GM18502 (cell line): ENCODE measurements at regions not wholly inside any gene's neighbourhood (a gene's known extent, or its start where the extent isn't known, plus 50 kb on each side); places are given as distances from the start of the nearest gene placed in this dataset.

Experiments used
- ATAC-seq: cut with Tn5 transposase; IDR thresholded peaks from one replicate; pipeline ENCODE4 v1.9.1; 2021; ENCODE audit warnings: mild to moderate bottlenecking; ENCODE audit not compliant: unreplicated experiment, poor library complexity

DNA sequence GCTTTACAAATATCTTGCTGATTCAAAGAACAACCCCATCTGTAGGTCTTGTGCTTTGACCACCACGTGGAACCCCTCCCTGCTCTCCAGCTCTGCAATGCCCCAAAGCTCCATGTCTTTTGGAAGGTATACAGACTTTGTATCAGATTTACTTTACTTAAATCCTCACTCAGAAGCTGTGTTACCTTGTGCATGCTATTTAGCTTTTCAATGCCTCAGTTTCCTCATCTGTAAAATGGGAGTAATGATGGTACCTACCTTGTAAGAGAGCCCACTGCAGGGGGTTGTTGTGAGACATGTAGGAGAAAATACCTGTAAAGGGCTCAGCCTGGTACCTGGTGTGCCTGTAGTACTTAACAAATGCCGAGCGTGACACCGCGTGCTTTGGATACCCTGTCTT lies 200.2 kb upstream of the CHD6 start:
- ATAC-seq, result no peak

DNA sequence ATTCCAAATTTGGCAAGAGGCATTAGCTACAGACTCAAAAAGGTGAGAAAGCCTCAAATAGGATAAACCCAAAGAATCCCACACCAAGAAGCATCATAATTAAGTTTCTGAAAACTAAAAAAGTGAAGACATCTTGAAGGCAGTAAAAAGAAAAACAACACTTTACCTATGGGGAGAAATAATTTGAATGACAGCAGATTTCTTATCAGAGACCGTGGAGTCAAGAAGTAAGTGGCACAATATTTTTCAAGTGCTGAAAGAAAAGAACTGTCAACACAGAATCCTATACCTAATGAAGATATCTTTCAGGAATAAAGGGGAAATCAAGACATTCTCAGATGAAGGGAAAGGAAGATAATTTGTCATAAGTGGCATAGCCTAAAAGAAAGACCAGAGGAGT lies 193.3 kb upstream of the CHD6 start:
- ATAC-seq, result no peak

DNA sequence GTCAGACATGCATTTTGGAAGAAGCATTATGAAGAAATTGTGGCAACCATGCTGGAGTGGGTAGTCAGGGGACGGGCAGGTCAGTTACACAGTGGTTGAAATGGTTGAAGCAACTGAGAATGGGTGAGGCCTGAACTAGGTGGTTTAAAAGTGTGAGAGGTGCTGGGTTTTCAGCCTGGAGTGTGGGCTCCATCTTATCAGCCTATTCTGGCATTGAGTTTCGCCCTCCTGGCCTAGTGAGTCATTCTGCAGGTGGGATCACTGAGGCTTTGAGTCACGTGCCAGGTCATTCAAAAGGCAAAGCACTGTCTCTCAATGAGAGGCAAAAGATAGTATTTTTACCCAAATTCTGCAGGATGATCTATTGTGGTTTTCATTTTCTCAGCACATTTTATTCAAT lies 181.9 kb upstream of the CHD6 start:
- ATAC-seq, result no peak

DNA sequence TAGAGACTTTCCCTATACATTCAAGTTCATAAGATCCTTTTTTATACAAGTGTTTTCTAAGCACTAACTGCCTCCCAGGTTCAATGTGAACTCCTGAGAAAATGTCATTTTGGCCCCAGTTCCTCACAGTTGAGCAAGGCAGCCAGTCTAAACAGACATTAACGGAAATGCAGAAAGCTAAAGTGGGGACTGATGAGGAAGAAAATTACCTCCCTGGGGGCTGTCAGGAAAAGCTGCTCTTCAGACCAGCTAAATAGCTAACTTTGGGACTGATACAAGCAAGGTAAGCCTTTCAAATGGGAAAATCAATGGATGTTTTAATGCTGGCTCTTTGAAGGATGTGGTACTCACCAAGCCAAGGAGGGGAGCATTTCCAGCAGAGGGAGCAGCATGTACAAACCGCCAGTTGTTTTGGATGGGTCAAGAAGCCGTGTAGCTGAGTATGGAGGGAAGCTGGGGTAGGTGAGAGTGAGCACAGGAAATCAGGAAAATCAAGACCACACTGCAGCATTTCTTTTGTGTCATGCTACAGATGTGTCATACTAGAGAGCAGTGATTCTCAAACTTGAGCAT lies 180.8 kb upstream of the CHD6 start:
- ATAC-seq, result no peak

DNA sequence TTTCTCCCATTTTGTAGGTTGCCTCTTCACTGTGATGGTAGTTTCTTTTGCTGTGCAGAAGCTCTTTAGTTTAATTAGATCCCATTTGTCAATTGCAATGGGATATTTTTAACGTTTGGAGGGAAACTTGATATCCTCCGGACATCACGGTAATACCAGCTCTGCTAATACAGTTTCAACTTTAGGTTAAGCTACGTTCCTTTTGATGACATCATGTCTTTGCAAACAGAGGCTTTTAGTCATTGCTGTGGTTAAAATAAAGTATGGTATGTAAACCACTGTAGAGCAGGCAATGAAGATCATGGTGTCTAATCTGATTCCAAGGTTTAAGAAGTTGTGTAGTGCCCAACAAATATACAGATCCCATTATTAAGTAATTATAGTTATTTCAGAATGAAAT lies 168.0 kb upstream of the CHD6 start:
- ATAC-seq, result no peak

DNA sequence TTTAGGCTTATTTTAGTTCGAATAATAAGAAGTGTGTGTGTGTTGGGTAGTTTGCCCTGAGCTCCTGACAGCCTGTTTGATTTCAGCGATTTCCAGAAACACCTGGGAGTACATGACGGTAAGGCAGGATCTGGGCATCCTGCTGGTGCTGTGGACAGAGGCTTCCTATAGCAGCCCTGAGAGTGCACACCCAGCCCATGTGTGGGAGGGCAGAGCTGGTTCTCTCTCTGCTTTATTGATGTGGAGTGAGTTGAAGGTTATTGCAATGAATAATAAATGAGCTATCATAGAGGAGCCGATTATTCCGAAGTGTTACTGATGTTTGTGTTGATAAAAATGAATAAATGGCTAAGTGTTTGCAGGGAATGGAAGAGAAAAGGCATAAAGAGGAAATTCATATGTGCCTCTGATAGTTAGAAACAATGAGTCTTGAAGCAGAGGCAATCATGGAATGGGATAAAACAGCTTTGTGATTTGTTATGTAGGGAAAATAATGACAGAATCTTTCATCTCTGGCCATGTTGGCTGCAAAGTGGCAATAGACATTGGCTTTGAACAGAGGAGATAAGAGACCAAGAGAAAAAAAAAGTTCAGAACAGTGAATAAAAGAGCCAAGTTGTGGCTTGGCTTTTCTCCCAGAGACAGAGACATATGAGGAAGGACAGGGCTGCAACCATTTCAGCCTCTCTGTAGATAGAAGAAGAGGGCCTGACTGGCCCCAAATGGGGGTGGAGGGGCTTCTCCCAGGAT lies 166.2 kb upstream of the CHD6 start:
- ATAC-seq, result no peak

DNA sequence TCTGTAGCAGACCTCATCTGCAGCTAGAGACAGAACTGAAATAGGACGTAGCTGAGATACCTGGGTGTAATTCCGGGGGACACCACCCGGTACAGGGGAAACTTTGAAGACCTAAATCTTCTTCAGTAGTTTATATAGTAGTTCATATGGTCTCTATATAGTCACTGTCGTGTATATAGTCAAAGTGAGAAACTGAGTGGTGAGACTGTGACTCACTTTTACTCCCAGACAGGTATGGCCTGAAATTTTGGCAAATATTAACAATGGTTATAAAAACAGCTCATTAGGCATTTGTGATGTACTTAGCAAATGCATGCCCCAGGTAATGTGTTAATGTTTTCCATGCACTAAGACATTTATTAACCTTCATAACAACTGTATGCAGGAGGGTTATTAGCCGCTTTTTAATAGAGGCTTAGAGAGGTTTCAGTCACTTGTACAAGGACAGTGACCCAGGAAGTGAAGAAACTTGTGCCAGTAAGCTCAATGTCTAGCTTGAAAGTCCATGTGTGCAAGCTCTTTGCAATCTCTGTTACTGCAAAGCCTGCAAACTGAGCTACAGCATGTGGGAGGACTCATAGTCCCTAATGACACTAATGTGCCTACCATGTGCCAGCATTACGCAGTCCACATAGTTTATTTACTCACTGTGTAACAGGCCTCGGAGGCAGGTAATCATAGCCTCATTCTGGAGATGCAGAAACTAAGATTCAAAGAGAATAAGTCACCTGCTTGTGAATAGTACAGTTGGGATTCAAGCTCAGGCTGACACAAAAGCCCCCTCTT lies 165.4 kb upstream of the CHD6 start:
- no peak for ATAC-seq

DNA sequence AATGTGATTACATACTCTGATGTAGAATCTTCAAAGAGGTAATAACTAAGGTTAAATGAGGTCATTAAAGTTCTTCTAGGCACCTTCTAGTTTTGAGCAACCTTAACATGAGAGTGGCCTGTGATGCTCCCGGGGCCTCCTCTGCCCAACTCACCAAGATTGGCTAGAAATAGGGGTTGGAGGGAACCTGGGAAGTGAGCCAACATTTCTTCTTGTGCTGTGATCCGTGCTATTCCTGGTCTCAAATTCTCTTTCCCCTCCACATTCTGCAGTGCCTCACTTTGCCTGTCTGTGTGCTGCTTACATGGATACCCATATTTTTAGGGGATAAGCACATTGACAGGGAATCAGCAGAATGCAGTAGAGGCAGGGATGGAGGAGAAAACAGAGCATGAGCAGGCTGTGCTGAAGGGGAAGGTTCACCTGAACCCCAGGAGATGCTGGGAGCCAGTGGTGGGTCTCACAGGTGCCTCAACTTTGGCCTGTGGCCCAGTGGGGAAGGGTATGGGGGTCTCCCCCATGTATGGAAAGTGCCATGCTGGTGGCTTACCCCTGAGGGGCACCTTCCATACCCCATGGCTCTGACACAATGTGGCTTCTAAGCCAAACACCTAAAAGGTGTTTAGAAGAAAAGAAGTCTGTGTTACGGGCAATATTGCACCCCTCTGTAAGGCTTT lies 164.7 kb upstream of the CHD6 start:
- no peak for ATAC-seq

DNA sequence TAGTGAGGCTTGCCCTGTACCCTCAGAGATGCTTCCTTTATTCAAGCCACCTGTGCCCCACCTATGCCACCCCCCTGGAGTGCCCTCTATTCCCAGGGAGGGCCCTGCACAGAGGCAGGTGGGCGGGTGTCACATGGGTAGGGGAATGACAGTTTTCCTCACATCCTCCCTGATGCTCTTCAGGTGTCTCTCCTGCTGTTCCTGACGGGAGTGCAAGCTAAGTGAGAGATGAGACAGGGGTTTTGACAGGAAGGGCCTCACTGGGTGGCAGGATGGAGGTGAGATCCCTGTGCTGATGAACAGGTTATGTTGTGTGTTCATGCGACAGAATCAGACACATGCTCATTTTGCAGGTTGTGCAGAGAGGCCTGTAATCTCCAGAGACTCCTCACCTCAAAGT lies 164.1 kb upstream of the CHD6 start:
- ATAC-seq, result no peak

DNA sequence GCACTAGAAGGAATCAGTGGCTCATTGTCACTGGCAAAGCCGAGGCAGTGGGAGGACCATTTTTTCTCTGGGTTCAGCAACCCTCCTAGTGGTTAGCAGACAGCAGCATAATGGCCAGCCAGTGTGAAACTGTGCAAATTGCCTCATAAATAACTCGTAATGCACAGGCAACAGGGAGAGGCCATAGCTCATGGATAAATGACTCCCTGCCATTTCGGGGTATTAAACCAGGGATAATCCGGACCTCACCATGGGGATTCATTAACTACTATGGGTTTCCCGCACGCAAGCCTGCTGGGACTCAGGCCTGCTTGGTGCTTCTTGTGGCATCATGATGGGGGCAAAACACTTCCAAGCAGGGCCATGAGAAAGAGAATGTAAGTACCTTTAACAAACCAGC lies 158.2 kb upstream of the CHD6 start:
- ATAC-seq, result no peak

DNA sequence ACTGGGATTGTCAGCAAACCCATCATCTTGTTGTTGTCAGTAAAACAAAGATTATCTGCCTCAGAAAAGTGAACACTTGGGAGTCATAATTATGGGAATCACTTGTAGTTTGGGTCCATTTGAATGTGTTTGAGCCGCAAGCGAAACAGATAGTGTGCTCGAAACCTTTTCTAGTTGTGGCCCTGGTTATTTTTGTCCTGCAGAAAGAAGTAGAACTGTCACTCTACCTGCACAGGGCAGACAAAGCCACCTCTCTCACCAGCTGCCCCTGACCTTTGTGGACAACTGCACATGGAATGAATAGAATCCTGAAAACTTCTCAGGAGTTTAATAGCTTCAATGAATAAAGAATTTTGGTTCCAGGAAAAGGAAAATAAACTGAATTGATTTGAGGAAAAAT lies 156.1 kb upstream of the CHD6 start:
- no peak for ATAC-seq

DNA sequence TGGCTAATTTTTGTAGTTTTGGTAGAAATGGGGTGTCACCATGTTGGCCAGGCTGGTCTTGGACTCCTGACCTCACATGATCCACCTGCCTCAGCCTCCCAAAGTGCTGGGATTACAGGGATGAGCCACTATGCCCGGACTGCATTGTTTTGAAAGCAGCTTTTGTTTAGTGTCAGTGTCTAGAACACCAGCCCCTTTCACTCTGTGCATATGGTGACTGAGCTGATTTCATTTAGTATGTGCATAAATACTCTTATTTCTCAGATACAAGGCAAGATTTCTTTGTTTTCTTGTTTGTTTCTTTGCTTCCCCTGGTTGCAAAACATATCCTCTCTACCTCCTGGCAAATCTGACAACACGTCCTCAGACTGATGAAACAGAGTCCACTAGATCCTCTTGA lies 152.8 kb upstream of the CHD6 start:
- no peak for ATAC-seq

DNA sequence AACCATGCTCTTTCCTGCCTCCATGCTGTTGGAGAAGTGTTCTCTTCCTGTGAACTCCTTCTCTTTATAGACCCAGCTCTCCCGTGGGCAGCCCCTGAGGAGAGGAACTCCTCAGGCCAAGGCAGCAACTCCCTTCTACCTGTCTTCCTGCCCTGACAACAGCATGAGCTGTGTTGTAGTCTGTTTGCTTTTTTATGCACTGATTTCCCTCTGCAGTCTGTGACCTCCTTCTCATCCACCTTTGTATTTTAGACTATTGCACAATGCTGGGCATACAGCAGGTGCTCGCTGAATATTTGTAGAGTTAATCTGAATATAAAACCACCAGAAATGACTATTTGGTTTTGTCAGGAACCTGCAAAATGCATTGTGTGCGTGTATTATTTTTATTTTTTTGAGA lies 152.2 kb upstream of the CHD6 start:
- no peak for ATAC-seq

DNA sequence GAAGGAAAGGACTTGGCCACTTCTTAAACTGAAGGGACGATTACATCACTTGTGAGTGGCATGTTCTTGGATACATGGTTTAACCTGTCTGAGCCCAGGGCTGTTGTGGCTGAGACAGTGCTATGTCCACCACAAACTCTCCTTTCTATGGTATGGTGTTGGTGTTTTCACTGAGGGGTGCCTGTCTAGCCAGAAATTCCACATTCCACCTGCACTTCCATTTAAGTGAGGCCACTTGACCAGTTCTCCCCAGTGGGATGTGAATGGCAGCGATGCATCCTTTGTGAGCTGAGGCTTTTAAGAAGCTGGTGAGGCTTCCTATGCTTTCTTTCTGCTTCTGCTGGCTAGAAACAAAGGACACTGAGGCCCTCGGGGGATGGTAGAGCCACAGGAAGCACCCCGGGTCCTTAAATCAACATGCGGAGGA lies 151.4 kb upstream of the CHD6 start:
- no peak for ATAC-seq

DNA sequence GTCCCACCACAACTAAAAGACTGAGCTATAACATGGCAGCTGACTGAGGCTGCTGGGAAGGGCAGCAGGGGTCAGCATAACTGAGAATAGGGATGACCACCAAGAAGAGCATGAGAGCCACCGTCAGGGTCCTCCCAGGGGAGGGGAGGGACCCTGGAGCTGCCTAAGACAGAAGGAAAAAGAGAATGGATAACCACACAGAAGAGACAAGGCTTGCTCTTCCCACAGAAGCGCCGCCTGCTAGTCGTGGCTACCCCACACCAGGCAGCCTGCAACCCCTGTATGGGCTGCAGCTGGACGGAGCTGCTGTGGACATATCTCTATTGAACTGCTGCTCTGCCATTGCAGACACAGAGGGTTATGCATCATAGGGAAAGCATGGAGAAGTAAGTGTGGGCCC lies 132.0 kb upstream of the CHD6 start:
- ATAC-seq, result no peak

DNA sequence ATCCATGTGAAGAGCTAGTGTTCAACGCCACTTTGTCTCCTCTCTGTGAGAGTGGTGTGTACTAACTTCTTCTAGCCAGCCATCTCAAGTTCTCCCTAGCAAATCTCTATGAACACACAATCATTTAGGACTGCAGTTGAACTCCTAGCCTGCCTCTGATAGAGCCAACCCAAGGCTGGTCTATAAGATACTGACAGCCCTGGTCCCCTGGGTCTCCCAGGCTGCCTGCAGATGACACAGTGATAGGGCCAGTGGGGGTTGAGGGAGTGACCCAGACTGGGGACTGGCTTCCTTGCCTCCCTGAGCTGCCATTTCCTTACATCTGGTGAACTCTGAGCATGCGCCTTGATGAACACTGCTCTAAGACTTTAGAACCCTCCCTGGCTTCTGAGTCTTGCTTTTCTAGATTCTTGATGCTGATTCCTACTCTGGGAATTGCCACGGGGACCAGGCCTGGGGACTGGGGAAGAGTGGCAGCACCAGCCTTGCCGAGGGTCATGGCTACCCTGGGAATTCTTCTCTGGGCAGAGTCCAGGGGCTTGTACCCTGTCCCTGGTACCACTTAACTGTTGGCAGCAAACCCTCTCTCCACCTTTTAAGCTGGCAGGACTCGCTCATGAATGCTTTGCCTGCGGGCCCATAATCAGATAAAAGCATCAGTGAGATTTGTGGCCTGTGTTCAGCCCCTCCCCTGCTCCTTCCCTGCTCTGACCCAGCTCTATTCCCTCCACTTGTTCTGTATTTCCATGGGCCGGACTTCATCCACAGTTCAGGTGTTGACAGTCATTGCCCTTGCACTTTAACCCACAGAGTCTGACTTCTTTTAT lies 130.8 kb upstream of the CHD6 start:
- no peak for ATAC-seq

DNA sequence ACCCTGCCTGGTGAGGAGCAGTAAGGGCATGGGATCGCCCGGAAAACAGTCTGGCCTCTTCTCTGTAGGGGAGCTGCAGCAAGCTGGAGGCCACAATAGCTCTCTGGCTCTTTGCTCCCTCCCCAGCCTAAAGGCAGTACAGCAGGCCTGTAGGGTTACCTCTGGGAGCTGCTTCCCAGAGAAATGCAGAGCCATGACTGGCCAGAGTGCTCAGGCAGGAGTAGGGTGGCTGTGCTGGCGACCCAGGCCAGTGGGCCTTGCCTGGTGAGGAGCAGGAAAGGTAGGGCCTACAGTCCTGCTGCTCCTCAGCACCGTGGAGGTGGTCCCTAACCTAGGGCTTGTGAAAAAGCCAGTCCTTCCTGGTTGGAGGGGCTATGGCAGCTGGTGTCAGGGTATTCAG lies 129.9 kb upstream of the CHD6 start:
- no peak for ATAC-seq

DNA sequence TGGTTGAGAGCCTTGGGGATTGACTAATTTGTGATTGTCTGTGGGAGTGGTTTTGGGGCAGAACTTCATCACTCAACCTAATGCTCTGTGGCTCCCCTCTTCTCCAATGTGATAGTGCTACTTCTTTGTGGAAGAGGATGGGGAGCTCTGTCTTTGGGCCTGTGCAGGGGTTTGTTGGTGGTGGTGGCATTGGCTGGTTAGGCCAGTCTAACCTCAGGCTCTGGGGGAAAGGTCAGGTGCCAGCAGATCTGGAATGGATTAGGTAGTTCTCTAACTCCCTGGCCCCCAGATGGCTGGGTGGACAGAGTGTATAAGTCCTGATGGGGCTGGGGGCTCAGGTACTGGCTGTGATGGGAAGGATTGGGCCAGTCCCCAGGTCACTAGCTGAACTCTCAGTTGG lies 129.0 kb upstream of the CHD6 start:
- no peak for ATAC-seq

DNA sequence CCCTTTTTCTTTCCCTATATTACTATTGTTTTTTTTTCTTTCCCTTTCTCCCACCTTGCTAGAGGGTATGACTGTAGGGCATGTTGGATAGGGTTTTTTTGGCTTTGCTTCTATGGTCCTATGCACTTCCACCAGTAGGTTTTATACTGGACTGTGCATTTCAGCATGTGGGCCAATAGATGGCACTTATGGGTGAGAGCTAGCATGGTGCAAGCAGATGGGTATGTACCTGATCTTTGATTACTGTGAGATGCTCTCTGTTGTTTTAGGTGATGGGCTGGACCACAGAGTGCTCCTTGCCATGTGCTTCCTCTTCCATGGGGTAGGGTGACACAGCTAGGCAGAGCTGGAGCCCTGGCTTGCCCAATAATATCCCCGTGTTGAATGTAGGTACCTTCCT lies 128.5 kb upstream of the CHD6 start:
- ATAC-seq, result no peak

DNA sequence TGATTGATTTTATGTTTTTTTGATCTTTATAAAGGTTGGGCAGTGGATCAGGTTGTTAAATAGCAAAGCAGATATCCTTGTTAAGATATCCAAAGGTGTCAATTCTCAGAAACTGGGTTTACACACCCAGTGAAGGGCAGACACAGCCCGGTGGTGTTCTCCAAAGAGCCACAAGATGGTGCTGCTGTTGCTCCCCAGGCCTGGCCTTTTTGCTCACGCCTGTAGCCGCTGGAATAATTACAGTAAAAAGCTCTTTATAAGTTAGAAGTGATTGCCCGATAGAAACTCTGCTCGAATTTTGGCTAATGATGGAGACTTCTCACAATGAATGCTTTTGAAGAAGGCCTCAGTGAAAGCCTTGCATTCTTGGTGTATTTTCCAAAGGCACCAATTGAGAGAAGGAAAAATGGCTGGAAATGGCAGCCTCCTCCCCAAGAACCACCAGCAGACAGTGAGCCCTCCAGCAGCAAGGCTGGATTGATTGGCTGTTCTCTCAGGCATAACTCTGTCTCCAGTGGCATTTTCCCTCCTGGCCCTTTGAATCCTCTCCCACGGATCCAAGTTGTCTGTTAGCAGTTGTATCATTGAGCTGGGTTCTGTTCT lies 120.5 kb upstream of the CHD6 start:
- ATAC-seq, result peak; percentile 53
